Neural crest cell (in vitro differentiated cells): ENCODE measurements at regions not wholly inside any gene's neighbourhood (a gene's known extent, or its start where the extent isn't known, plus 50 kb on each side); places are given as distances from the start of the nearest gene placed in this dataset.
"Not testable (repeated sequence)": the region's sequence is repeated elsewhere in the genome, so short reads cannot be mapped to it uniquely, and the experiment has no call there.

ENCODE experiments used
- DNase-seq: peaks from one replicate; pipeline ENCODE4 v3.0.0; 2021; ENCODE audit warnings: low read depth, mixed read lengths, low spot score
- H3K27ac Mint-ChIP-seq: one replicate; pipeline ENCODE4 v1.8.0; 2021; ENCODE audit warnings: mild to moderate bottlenecking, mixed read lengths; ENCODE audit not compliant: unreplicated experiment
- H3K27me3 Mint-ChIP-seq: 2 replicates; pipeline ENCODE4 v1.8.0; 2021; ENCODE audit warnings: low read depth, mild to moderate bottlenecking, mixed read lengths
- H3K36me3 Mint-ChIP-seq: 2 replicates; pipeline ENCODE4 v1.8.0; 2021; ENCODE audit warnings: low read depth, mild to moderate bottlenecking, mixed read lengths
- H3K4me1 Mint-ChIP-seq: 2 replicates; pipeline ENCODE4 v1.8.0; 2021; ENCODE audit warnings: mixed read lengths
- H3K4me3 Mint-ChIP-seq: one replicate; pipeline ENCODE4 v1.8.0; 2021; ENCODE audit warnings: mild to moderate bottlenecking, mixed read lengths
- H3K9me3 Mint-ChIP-seq: 2 replicates; pipeline ENCODE4 v1.8.0; 2021; ENCODE audit warnings: mixed read lengths
- CTCF ChIP-seq: fragments of 200-600 bp; sonication (generic); conservative IDR thresholded peaks from 2 replicates; pipeline ENCODE4 v1.5.0; 2021; ENCODE audit warnings: antibody characterized with exemption, mild to moderate bottlenecking

GRCh38 chr1:30225357-30225756 lies 498.0 kb downstream of the MATN1 start:
- Mint-ChIP-seq H3K27ac (no peak overlapping the region), H3K4me3 (no peak overlapping the region), H3K4me1 (no peaks in the 10 kb centered on the region), H3K27me3 (no peaks in the 10 kb centered on the region), H3K9me3 (no peaks in the 10 kb centered on the region), H3K36me3 (no peaks in the 10 kb centered on the region)
- no peak for DNase-seq
- no peak for TF ChIP-seq CTCF

GRCh38 chr1:30219675-30220074 lies 503.7 kb downstream of the MATN1 start:
- TF ChIP-seq CTCF, result no peak
- H3K36me3 Mint-ChIP-seq, result no peaks in the 10 kb centered on the region
- peaks cover 11% of the 10 kb centered on the region for H3K27me3 Mint-ChIP-seq
- DNase-seq, result no peak
- no peak overlapping the region for H3K4me3 Mint-ChIP-seq
- no peak overlapping the region for H3K27ac Mint-ChIP-seq
- H3K4me1 Mint-ChIP-seq, result peaks cover 5% of the 10 kb centered on the region
- no peaks in the 10 kb centered on the region for H3K9me3 Mint-ChIP-seq

GRCh38 chr1:30218438-30218837 lies 504.9 kb downstream of the MATN1 start:
- H3K4me3 Mint-ChIP-seq, result no peak overlapping the region
- H3K9me3 Mint-ChIP-seq, result no peaks in the 10 kb centered on the region

GRCh38 chr1:30216602-30217001 lies 506.8 kb downstream of the MATN1 start:
- no peak for DNase-seq
- peaks cover 5% of the 10 kb centered on the region for H3K4me1 Mint-ChIP-seq
- H3K27ac Mint-ChIP-seq, result no peak overlapping the region
- no peak for TF ChIP-seq CTCF
- H3K9me3 Mint-ChIP-seq, result no peaks in the 10 kb centered on the region
- H3K27me3 Mint-ChIP-seq, result peaks cover 11% of the 10 kb centered on the region
- H3K4me3 Mint-ChIP-seq, result no peak overlapping the region
- no peaks in the 10 kb centered on the region for H3K36me3 Mint-ChIP-seq

More at GRCh38 chr1:30218438-30218837, 504.9 kb downstream of the MATN1 start:
- H3K27ac Mint-ChIP-seq, result no peak overlapping the region
- no peak for DNase-seq
- peaks cover 5% of the 10 kb centered on the region for H3K4me1 Mint-ChIP-seq
- TF ChIP-seq CTCF, result no peak
- H3K27me3 Mint-ChIP-seq, result peaks cover 11% of the 10 kb centered on the region
- no peaks in the 10 kb centered on the region for H3K36me3 Mint-ChIP-seq

GRCh38 chr1:30213936-30214335 lies 509.4 kb downstream of the MATN1 start:
- Mint-ChIP-seq H3K4me3 (no peak overlapping the region), H3K27me3 (no peaks in the 10 kb centered on the region), H3K4me1 (peaks cover 5% of the 10 kb centered on the region), H3K36me3 (no peaks in the 10 kb centered on the region), H3K9me3 (no peaks in the 10 kb centered on the region), H3K27ac (no peak overlapping the region)
- no peak for TF ChIP-seq CTCF
- DNase-seq, result no peak

- not testable (repeated sequence) for H3K4me1 Mint-ChIP-seq, H3K27ac Mint-ChIP-seq, H3K27me3 Mint-ChIP-seq, H3K36me3 Mint-ChIP-seq, H3K4me3 Mint-ChIP-seq, DNase-seq, H3K9me3 Mint-ChIP-seq
These were observed 515.4 kb downstream of the MATN1 start for GRCh38 chr1:30207962-30208361.

GRCh38 chr1:30206631-30207030 lies 516.8 kb downstream of the MATN1 start:
- not testable (repeated sequence) for H3K9me3 Mint-ChIP-seq, H3K36me3 Mint-ChIP-seq, H3K27me3 Mint-ChIP-seq, H3K4me1 Mint-ChIP-seq, H3K4me3 Mint-ChIP-seq, DNase-seq, H3K27ac Mint-ChIP-seq

GRCh38 chr1:30204916-30205315 lies 518.5 kb downstream of the MATN1 start:
- H3K9me3 Mint-ChIP-seq, H3K4me3 Mint-ChIP-seq, H3K27me3 Mint-ChIP-seq, DNase-seq, H3K36me3 Mint-ChIP-seq, H3K27ac Mint-ChIP-seq, H3K4me1 Mint-ChIP-seq: not testable (repeated sequence)
